Vagina (tissue), 2 donors: ENCODE measurements at regions not wholly inside any gene's neighbourhood (a gene's known extent, or its start where the extent isn't known, plus 50 kb on each side); places are given as distances from the start of the nearest gene placed in this dataset.

Source experiments
- POLR2A ChIP-seq, 2 donors: fragments of 450-650 bp; IDR thresholded peaks; one replicate each; pipeline ENCODE4 v1.6.1; 2017; ENCODE audit warnings: antibody characterized with exemption in 2 of 2, mild to moderate bottlenecking in 2 of 2, moderate library complexity in 2 of 2
- POLR2AphosphoS5 ChIP-seq, 2 donors: sonication (generic); formaldehyde crosslinking; IDR thresholded peaks; one replicate each; pipeline ENCODE4 v1.9.0; 2017; ENCODE audit warnings: antibody characterized with exemption in 2 of 2, mild to moderate bottlenecking in 2 of 2, low read depth in 1 of 2; ENCODE audit not compliant: insufficient read depth in 1 of 2

DNA sequence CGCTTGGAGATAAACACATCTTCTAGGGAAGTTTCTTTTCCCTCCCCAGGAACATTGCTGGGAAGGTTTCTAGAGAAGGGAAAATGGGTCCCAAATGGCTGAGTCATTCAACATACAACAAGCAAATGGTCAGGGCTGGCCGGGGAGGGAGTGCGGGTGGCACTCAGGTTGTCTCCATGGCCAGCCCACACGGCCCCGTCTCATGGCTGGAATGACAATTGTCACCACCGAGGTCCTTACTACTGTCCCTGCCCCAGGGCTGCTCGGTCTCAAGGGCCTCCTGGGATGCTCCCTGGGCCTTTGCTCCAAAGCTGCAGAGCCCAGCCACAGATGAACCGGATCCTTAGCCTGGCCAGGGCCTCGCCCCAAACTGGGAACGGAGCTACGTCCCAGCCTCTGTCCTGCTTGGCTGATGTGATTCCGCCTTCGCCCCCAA lies 121.9 kb downstream of the FGF18 start:
- TF ChIP-seq POLR2A (IDR thresholded peaks at IDR 0.05) (no peak), POLR2AphosphoS5 (IDR thresholded peaks at IDR 0.05; ENCODE audit: insufficient read depth in 1 of 2, low read depth in 1 of 2) (no peak)
